ENCODE measurements at regions not wholly inside any gene's neighbourhood (a gene's known extent, or its start where the extent isn't known, plus 50 kb on each side); places are given as distances from the start of the nearest gene placed in this dataset.

- DNase-seq = no peak
Observed at GRCh38 chr3:29072611-29073010, 208.3 kb upstream of the RBMS3 start.

GRCh38 chr3:29077356-29077755 lies 203.5 kb upstream of the RBMS3 start:
- no peak for DNase-seq

GRCh38 chr3:29079358-29079757 lies 201.5 kb upstream of the RBMS3 start:
- DNase-seq = no peak

DNA sequence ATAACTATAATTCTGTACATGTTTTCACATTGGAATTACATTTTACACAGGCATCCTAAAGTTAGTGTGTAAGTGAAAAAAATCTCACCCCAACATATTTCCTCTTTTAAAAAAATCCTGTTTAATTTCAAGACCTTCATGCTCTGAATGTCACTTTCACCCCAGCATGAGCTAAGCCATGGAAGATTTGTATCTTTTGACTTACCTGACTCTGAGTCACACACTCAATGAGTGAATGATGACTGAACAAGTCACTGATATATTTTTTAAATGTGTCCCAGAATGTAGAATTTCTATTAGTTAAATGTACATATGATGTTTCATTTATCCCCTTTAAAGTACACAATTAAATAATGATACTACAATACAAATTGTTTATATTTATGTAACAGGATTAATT lies 199.9 kb upstream of the RBMS3 start:
- DNase-seq = no peak

DNA sequence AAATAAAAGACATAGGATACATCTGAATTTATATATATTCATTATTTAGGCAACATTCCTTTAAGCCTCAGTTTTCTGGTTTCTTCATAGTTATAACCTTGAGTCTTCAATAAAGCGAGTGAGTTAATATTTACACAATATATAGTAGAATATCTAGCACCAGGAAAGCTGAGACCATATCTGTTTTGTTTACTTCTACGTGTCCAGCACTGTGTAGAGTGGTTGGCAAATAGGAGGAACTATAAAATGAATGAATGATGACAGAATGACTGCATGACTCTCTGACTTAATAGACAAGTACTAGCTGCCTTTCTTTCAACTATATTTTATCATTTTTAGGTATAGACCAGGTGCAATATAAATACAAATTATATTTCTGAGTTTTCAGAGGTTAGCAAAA lies 197.8 kb upstream of the RBMS3 start:
- DNase-seq = no peak

DNA sequence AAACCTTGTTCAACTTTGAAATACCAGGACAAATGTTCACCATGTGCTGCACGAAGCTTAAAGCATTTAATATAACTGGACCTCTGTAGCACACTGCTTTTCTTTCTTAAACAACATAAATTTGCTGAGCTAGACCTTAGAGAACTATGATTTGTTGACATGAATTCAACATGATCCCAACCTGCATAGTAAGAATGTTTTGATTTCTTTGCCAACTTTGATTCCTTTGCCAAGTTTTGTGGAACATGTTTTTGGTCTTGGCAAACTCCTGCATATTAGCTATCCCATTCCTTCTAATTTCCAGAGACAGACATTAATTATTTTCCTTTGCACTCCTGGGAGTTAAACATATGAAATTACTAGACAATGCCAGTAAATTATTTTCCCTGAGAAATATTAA lies 197.2 kb upstream of the RBMS3 start:
- DNase-seq = no peak

GRCh38 chr3:29088579-29088978 lies 192.3 kb upstream of the RBMS3 start:
- DNase-seq = no peak

GRCh38 chr3:29090912-29091597 lies 189.8 kb upstream of the RBMS3 start:
- DNase-seq = no peak

- DNase-seq = no peak
Observed at GRCh38 chr3:29091599-29092189, 189.2 kb upstream of the RBMS3 start.

- no peak for DNase-seq
Observed at GRCh38 chr3:29092348-29092747, 188.5 kb upstream of the RBMS3 start.

DNA sequence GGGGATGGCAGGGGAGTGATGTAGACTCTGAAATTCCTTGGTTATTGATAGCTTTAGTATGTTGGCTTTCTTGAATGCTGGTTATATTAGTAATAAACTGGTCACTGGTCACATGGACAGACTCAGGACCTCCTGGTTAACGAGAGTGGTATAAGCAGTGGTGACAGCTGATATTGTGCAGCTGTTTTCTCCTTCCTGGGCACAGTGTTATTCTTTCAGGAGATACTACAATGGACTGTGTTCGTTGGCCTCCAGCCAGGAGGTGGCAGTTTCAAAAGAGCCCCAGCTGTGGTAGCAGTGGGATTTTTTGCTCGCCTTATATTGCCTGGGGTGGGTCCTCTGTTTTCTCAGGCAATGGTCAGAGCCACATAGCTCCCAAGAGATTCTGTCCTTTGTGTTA lies 181.6 kb upstream of the RBMS3 start:
- no peak for DNase-seq

DNA sequence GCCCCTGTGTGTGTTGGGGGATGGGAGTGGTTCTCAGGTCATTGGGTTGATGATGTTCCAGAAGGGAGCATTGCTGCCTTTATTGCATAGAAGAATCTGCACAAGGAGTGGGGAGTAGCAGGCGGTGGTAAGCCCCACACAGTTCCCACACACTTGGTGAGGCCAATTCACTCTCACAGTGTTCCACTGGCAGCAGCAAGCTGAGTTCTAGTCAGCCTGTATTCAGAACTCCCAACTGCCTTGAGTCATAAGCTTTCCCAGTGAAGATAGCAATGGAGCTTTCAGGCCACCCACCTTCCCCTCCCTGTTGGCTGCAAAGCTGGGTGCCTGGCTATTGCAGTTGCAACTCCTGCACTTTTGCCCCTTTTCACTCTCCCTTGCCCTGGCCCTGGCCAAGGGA lies 181.1 kb upstream of the RBMS3 start:
- DNase-seq = no peak

GRCh38 chr3:29100292-29100691 lies 180.6 kb upstream of the RBMS3 start:
- DNase-seq = no peak

DNA sequence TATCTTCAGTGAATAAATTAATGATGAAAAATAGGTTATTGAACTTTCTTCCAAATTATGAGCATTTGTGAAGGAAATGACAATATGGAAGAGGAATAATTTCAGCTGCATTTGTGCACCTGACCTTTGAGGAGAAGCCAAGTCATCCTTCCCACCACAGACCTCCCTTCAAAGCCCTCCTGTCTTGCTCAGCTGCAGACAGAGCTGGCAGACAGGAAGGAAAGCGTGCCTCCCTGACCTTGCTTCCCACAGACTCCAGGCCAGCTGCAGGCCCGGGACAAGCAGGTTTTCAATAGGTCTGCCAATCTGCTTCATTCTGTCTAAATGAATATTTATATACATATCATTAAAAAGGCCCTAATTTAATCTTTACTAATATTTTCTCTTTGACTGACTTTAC lies 152.9 kb upstream of the RBMS3 start:
- DNase-seq = no peak

GRCh38 chr3:29137601-29138000 lies 143.3 kb upstream of the RBMS3 start:
- no peak for DNase-seq

DNA sequence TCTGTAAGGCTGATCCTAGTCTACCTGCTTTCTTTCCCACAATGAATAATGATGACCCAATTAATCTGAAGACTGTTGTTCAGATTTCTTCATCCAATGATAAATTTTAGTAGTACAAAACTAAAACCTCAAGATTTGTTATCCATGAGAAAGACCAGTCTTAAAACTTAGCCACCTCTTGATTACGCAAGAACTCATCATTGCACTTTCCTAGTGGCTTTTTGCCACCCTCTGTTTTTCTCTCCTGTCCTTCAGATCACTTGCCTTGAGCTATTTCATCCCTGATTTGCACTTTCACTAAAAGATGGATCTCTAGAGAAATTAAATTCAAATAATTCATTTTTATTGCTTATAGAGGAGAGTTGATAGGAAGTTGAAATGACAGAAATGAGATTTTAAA lies 142.7 kb upstream of the RBMS3 start:
- DNase-seq = no peak

DNA sequence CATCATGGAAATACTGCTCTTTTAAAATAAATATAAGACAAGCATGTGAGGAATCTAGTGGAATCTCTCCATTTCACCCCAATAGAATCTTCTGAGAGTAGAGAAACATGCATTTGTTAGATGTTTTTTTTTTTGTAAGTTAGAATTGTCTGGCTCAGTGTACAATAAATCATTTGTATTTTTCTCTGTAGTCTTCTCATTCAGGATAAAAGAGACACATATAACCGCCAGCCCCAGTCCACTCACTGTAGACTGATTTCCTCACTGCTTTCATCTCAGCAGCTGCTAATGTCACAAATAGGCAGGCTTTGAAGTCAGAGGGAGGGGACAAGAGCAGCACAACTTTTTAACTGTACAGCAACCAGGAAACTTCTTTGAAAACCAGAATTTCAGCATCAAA lies 140.2 kb upstream of the RBMS3 start:
- no peak for DNase-seq

- no peak for DNase-seq
Observed at GRCh38 chr3:29141197-29141917, 139.5 kb upstream of the RBMS3 start.

DNA sequence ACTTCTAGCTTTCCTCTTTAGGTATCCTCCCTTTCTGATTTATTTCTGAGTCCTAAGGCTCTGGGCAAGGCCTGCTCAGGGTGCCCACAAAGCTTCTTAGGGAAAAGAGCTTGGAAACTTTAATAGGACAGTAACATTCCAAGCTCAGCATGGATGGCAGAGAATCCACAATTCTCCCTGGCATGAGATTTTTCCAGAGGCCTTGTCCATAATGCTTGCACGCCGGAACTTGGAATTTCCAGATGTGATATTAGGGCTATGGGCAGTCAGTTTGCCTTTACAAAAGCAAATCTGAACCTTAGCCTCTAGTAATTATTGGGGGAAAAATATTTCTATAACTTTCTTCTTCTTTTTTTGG lies 139.0 kb upstream of the RBMS3 start:
- no peak for DNase-seq

GRCh38 chr3:29143151-29143550 lies 137.7 kb upstream of the RBMS3 start:
- no peak for DNase-seq

GRCh38 chr3:29144361-29144760 lies 136.5 kb upstream of the RBMS3 start:
- DNase-seq = no peak

DNA sequence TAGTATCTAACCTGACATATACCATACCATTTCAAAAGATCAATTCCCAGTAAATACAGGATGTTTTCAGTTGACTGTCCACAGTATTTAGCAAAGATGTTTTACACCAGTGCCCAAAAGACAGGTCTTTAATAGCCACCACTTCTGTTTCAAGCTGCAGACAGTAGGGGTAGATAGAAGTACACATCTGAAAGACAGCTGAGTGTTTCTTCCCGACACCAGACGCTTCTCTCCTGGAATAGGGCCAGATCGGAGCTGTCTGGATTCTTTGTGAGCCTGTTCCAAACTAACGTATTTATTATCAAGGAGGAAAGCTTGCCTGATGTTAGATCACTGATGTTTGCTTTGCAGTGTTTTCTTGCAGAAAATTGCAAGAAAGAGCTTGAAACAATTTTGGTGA lies 136.1 kb upstream of the RBMS3 start:
- DNase-seq = no peak

DNA sequence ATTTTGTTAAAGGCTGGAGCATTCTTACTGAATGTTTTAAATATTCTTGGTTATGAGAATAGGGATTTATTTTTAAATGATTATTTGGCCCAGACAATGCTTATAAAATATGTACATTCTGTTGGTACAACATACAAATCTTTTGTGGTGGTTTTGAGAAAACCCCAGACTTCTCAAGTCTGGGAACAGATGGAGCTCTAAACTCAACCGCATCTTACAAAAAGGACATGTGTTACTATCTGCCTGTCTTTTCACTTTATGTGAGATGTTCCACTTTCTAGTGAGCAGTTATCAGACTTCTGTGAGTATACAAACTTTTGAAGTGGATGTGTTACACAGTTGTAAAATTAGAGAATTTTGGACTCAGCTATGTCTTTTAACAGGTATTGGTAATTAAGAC lies 135.5 kb upstream of the RBMS3 start:
- DNase-seq = no peak

DNA sequence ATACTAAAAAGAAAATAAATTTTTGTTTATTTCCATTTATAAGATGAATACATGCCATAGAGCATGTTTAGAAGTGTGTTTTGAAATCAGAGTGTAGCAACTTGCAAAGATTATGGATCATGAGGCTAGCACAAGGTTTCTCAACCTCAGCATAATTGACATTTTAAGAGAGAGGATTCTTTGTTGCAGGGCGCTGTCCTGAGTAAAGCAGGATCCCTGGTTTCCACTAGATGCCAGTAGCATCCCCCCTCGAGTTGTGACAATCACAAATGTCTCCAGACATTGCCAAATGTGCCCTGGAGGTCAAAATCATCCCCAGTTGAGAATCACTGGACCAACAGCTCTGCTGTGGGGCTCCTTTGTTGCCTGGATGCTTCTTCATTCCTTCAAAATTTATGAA lies 128.5 kb upstream of the RBMS3 start:
- no peak for DNase-seq

GRCh38 chr3:29153811-29154210 lies 127.1 kb upstream of the RBMS3 start:
- DNase-seq = no peak
